GM23248 (cell line): ENCODE measurements at regions not wholly inside any gene's neighbourhood (a gene's known extent, or its start where the extent isn't known, plus 50 kb on each side); places are given as distances from the start of the nearest gene placed in this dataset.

ENCODE experiments used
- EZH2 ChIP-seq: fragments of 200-600 bp; sonication (generic); IDR thresholded peaks from 2 replicates; pipeline ENCODE4 v1.6.1; 2018; ENCODE audit warnings: antibody characterized with exemption, mild to moderate bottlenecking; ENCODE audit not compliant: insufficient read depth, poor library complexity, severe bottlenecking
- EZH2phosphoT487 ChIP-seq: fragments of 200-600 bp; sonication (generic); IDR thresholded peaks from 2 replicates; pipeline ENCODE4 v1.6.1; 2018; ENCODE audit warnings: antibody characterized with exemption, moderate library complexity, mild to moderate bottlenecking, low read depth; ENCODE audit not compliant: insufficient read depth

DNA sequence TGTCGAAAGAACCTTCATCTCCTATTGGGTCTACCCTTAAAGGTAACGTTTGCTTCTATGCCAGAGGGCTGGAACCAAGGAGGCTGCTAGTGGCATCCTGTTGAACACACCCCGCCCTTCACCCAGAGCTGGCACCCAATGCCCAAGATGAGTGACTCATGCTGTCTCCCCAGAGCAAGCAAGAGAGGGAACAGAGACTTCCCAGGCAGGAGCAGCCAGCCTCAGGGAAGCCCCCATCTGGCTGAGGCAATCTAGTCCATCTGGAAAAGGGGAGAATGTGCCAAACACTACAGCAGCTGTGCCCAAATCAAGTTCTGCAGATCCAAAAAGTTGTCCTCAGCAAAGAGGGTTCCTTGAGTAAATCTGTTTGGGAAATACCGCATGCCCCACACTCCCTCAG is 91.9 kb upstream of the TP53I11 start:
- TF ChIP-seq EZH2 (no peak), EZH2phosphoT487 (no peak)
